HepG2 (cell line): ENCODE measurements at regions not wholly inside any gene's neighbourhood (a gene's known extent, or its start where the extent isn't known, plus 50 kb on each side); places are given as distances from the start of the nearest gene placed in this dataset.

ENCODE experiments used
- ATAC-seq: fragments of 200-7000 bp; cut with Tn5 transposase; 3 replicates; pipeline ENCODE4 v1.9.1; 2020; ENCODE audit warnings: mild to moderate bottlenecking, moderate library complexity
- BruUV-seq: library from RNA; stranded (reverse); fragments of 400-500 nt; replicated peaks from 2 replicates; lab custom pipeline; 2021; lab: Mats Ljungman, UMichigan
- CTCF ChIA-PET: fragments of 300-600 bp; formaldehyde crosslinking; extraction: SDS; loops from one replicate; lab custom pipeline; 2021; ENCODE audit warnings: low total read pairs, inconsistent platforms, low intra/inter-chr PET ratio; lab: Yijun Ruan, JAX
- POLR2A ChIA-PET: fragments of 350-600 bp; sonication (Branson Sonifier 250); formaldehyde crosslinking; loops from one replicate; lab custom pipeline; 2020; ENCODE audit warnings: antibody characterized with exemption, inconsistent platforms; lab: Yijun Ruan, JAX
- DNase-seq: peaks from one replicate; pipeline ENCODE4 v3.0.0-alpha.2; 2015; ENCODE audit warnings: low spot score
- FAIRE-seq: peaks from 3 replicates; lab custom pipeline; 2011; peaks lifted over from hg19 to GRCh38; lab: Jason Lieb, UNC
- H2AFZ ChIP-seq: one replicate; pipeline ENCODE4 v1.6.1; 2011; ENCODE audit warnings: low read length, inconsistent platforms
- H3K27ac ChIP-seq: fragments of 300-600 bp; 3 replicates; pipeline ENCODE4 v1.8.0; 2011; ENCODE audit warnings: mixed run types, mild to moderate bottlenecking, mixed read lengths, low read length, inconsistent platforms; ENCODE audit not compliant: insufficient read depth; ENCODE audit errors: extremely low read length
- H3K27me3 ChIP-seq, 2 experiments: fragments of 200-600 bp in 1 of 2; 2 replicates in 1 of 2; 3 replicates in 1 of 2; pipeline versions ENCODE4 v1.6.0 to v1.8.0; 2011; ENCODE audit warnings: low read length in 2 of 2, mild to moderate bottlenecking in 2 of 2, moderate library complexity in 2 of 2, inconsistent platforms in 1 of 2; ENCODE audit not compliant: insufficient read depth in 2 of 2, control insufficient read depth in 1 of 2
- H3K36me3 ChIP-seq, 2 experiments: fragments of 200-600 bp in 1 of 2; replicated peaks in 1 of 2; 2 replicates in 1 of 2; 3 replicates in 1 of 2; pipeline versions ENCODE4 v1.5.1 to v1.8.0; 2011; ENCODE audit warnings: low read length in 2 of 2, inconsistent platforms in 1 of 2; ENCODE audit not compliant: insufficient read depth in 2 of 2, control insufficient read depth in 1 of 2
- H3K4me1 ChIP-seq: 2 replicates; pipeline ENCODE4 v1.5.1; 2012; ENCODE audit warnings: low read length, inconsistent platforms; ENCODE audit not compliant: insufficient read depth
- H3K4me2 ChIP-seq: 2 replicates; pipeline ENCODE4 v1.6.0; 2011; ENCODE audit warnings: low read depth, low read length, inconsistent platforms
- H3K4me3 ChIP-seq, 3 experiments: fragments of 200-600 bp in 1 of 3; sonication (generic), shearing (Covaris generic) in 1 of 3; replicated peaks in 1 of 3; 2 replicates each; pipeline ENCODE4 v1.5.1; 2011 to 2016; ENCODE audit warnings: low read length in 3 of 3, inconsistent platforms in 2 of 3, low read depth in 2 of 3, mild to moderate bottlenecking in 2 of 3, control low read depth in 1 of 3, mixed read lengths in 1 of 3; ENCODE audit not compliant: insufficient read depth in 1 of 3
- H3K79me2 ChIP-seq: one replicate; pipeline ENCODE4 v1.6.1; 2011; ENCODE audit warnings: low read length, inconsistent platforms; ENCODE audit not compliant: insufficient read depth
- H3K9ac ChIP-seq: 2 replicates; pipeline ENCODE4 v1.6.0; 2011; ENCODE audit warnings: mild to moderate bottlenecking, low read depth, low read length, inconsistent platforms; ENCODE audit not compliant: insufficient read depth
- H3K9me3 ChIP-seq: 2 replicates; pipeline ENCODE4 v1.5.1; 2012; ENCODE audit warnings: mild to moderate bottlenecking, low read length
- H4K20me1 ChIP-seq: 2 replicates; pipeline ENCODE4 v1.6.0; 2011; ENCODE audit warnings: inconsistent platforms, mild to moderate bottlenecking, low read length, moderate library complexity; ENCODE audit not compliant: insufficient read depth
- ADNP ChIP-seq: sonication (generic); formaldehyde crosslinking; IDR thresholded peaks from 2 replicates; pipeline ENCODE4 v1.4.0; 2020; ENCODE audit warnings: missing genetic modification reagents
- ARHGAP35 ChIP-seq: sonication (generic); formaldehyde crosslinking; IDR thresholded peaks from 2 replicates; pipeline ENCODE4 v1.9.0; 2022; ENCODE audit warnings: mild to moderate bottlenecking, inconsistent platforms, moderate library complexity, missing genetic modification reagents, borderline replicate concordance
- BORCS8-MEF2B ChIP-seq: sonication (generic); formaldehyde crosslinking; IDR thresholded peaks from 2 replicates; pipeline ENCODE4 v1.8.0; 2022; ENCODE audit warnings: mild to moderate bottlenecking, missing genetic modification reagents
- ELF3 ChIP-seq: IDR thresholded peaks from 2 replicates; pipeline ENCODE4 v1.6.1; 2016; ENCODE audit warnings: missing genetic modification reagents, missing compliant biosample characterization
- IKZF4 ChIP-seq: sonication (generic); formaldehyde crosslinking; IDR thresholded peaks from 2 replicates; pipeline ENCODE4 v1.5.1; 2020; ENCODE audit warnings: borderline replicate concordance, mild to moderate bottlenecking, low read depth, missing genetic modification reagents; ENCODE audit errors: not compliant biosample characterization
- KDM5B ChIP-seq: sonication (generic); formaldehyde crosslinking; IDR thresholded peaks from 2 replicates; pipeline ENCODE4 v1.4.0; 2020; ENCODE audit warnings: missing genetic modification reagents, mild to moderate bottlenecking, borderline replicate concordance
- KLF9 ChIP-seq: IDR thresholded peaks from 2 replicates; pipeline ENCODE4 v1.6.1; 2016; ENCODE audit warnings: low read depth
- MAFK ChIP-seq, 2 experiments: IDR thresholded peaks in 1 of 2; conservative IDR thresholded peaks in 1 of 2; 2 replicates each; pipeline ENCODE4 v1.6.1; 2011; ENCODE audit warnings: improper control_type of control experiment in 2 of 2, low read length in 2 of 2
- MEF2D ChIP-seq: sonication (generic); formaldehyde crosslinking; IDR thresholded peaks from 2 replicates; pipeline ENCODE4 v1.5.1; 2020; ENCODE audit warnings: mild to moderate bottlenecking, missing genetic modification reagents
- MYPOP ChIP-seq: sonication (generic); formaldehyde crosslinking; IDR thresholded peaks from 2 replicates; pipeline ENCODE4 v1.8.1; 2023; ENCODE audit warnings: mild to moderate bottlenecking, moderate library complexity, missing genetic modification reagents
- PATZ1 ChIP-seq: sonication (generic); formaldehyde crosslinking; IDR thresholded peaks from 2 replicates; pipeline ENCODE4 v1.4.0; 2020; ENCODE audit warnings: missing genetic modification reagents
- PITX1 ChIP-seq: sonication (generic); formaldehyde crosslinking; IDR thresholded peaks from 2 replicates; pipeline ENCODE4 v1.5.1; 2020; ENCODE audit warnings: mild to moderate bottlenecking, missing genetic modification reagents
- RXRA ChIP-seq: sonication (generic); formaldehyde crosslinking; IDR thresholded peaks from 2 replicates; pipeline ENCODE4 v1.5.1; 2020; ENCODE audit warnings: missing genetic modification reagents
- YEATS4 ChIP-seq: sonication (generic); formaldehyde crosslinking; IDR thresholded peaks from 2 replicates; pipeline ENCODE4 v1.4.0; 2020; ENCODE audit warnings: missing genetic modification reagents, borderline replicate concordance
- ZNF234 ChIP-seq: sonication (generic); formaldehyde crosslinking; conservative IDR thresholded peaks from 2 replicates; pipeline ENCODE4 v1.5.1; 2020; ENCODE audit warnings: mild to moderate bottlenecking, missing genetic modification reagents
- ZNF432 ChIP-seq: sonication (generic); formaldehyde crosslinking; IDR thresholded peaks from 2 replicates; pipeline ENCODE4 v1.5.0; 2020; ENCODE audit warnings: missing genetic modification reagents, mild to moderate bottlenecking, borderline replicate concordance
- ZNF468 ChIP-seq: sonication (generic); formaldehyde crosslinking; IDR thresholded peaks from 2 replicates; pipeline ENCODE4 v1.8.0; 2022; ENCODE audit warnings: mild to moderate bottlenecking, moderate library complexity, missing genetic modification reagents
- ZNF501 ChIP-seq: sonication (generic); formaldehyde crosslinking; IDR thresholded peaks from 2 replicates; pipeline ENCODE4 v1.5.1; 2020; ENCODE audit warnings: mild to moderate bottlenecking, moderate library complexity, missing genetic modification reagents
- ZNF547 ChIP-seq: sonication (generic); formaldehyde crosslinking; IDR thresholded peaks from 2 replicates; pipeline ENCODE4 v1.5.1; 2020; ENCODE audit warnings: mild to moderate bottlenecking, missing genetic modification reagents
- WGBS: methylation state at CpG from one replicate; pipeline ENCODE4 v1.1.6; 2017; ENCODE audit warnings: low lambda C conversion rate; 5-methylcytosine and 5-hydroxymethylcytosine counted together
- in situ Hi-C: cut with HindIII; loops from 2 replicates; pipeline ENCODE4 v1.10.0; 2017; ENCODE audit warnings: low pct_unique_long_range_greater_than_20kb; ENCODE audit not compliant: extremely low pct_ligation_motif_present
- intact Hi-C: fragments of 100-400 bp; cut with micrococcal nuclease; formaldehyde crosslinking; loops from one replicate; pipeline ENCODE4 v1.10.0; 2022; ENCODE audit not compliant: unreplicated experiment
- TF ChIP-seq, protein P1 (sequence below): sonication (generic); formaldehyde crosslinking; IDR thresholded peaks from 2 replicates; pipeline ENCODE4 v1.8.0; 2022; ENCODE audit warnings: missing genetic modification reagents, mild to moderate bottlenecking, borderline replicate concordance

DNA sequence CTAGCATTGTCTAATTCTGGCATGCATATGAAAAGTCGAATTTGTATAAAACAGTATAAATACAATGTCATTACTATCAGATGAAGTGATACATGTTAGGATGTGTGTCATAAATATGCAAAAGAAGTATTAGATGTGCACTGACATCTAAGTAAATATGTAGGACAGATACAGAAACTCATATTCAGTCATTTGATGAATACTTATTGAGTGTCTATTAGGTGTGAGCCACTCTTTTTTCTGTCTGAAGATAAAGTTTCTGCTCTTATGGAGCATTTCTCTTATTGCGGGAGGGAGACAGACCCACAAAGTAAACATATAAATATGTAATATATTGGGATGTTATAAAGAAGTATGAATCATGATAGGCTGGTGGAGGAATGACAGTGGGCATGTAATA, 426.6 kb upstream of the B3GALT2 start (continued):
- no peak for TF ChIP-seq KDM5B (CRISPR knock-in tag)
- TF ChIP-seq YEATS4 (CRISPR knock-in tag) = no peak
- TF ChIP-seq MYPOP = no peak

DNA sequence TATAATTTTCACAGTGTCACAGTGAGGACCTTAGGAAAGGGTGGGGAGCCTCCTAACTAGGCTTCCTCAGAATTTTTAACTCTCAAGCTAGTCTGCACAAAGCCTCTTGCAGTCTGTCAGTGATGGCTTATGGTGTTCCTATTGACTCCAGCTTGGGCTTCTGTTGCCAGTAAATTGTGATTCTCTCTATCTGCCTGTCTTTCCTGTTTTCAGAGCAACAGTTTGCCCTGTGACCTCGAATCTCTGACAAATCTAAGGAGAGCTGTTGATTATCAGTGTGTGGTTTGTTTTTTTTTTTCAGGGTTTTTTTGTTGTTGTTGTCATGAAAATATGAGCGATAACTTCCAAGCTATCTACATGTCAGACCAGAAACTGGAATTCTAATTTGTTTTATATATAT, 423.2 kb upstream of the B3GALT2 start:
- no TSS peak for BruUV-seq
- H3K27ac ChIP-seq = no peak overlapping the region
- no peak overlapping the region for H3K4me2 ChIP-seq
- no peaks in the 10 kb centered on the region for H3K4me1 ChIP-seq
- ChIA-PET POLR2A (no interaction called here), CTCF (no interaction called here)
- no peak overlapping the region for H3K9ac ChIP-seq
- intact Hi-C loops (no loop called here), in situ Hi-C loops (no loop called here)
- 22% methylated on average over 2 of the region's 2 CpGs for WGBS
- H3K27me3 ChIP-seq = no peaks in the 10 kb centered on the region; a peak in 1 of 5 replicates
- H2AFZ ChIP-seq = no peak overlapping the region
- ATAC-seq (no peak), DNase-seq (no peak), FAIRE-seq (no peak)
- H3K79me2 ChIP-seq = no peaks in the 10 kb centered on the region
- no peaks in the 10 kb centered on the region for H3K36me3 ChIP-seq
- H3K4me3 ChIP-seq = no peak overlapping the region
- H3K9me3 ChIP-seq = no peaks in the 10 kb centered on the region
- no peaks in the 10 kb centered on the region for H4K20me1 ChIP-seq
- TF ChIP-seq, protein P1, sequence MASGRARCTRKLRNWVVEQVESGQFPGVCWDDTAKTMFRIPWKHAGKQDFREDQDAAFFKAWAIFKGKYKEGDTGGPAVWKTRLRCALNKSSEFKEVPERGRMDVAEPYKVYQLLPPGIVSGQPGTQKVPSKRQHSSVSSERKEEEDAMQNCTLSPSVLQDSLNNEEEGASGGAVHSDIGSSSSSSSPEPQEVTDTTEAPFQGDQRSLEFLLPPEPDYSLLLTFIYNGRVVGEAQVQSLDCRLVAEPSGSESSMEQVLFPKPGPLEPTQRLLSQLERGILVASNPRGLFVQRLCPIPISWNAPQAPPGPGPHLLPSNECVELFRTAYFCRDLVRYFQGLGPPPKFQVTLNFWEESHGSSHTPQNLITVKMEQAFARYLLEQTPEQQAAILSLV = no peak
- no peak for TF ChIP-seq KLF9 (CRISPR knock-in tag)
- no peak for TF ChIP-seq ADNP (CRISPR knock-in tag)
- no peak for TF ChIP-seq IKZF4
- no peak for TF ChIP-seq MAFK (conservative IDR thresholded peaks at IDR 0.05 in 1 of 2, IDR thresholded peaks at IDR 0.05 in 1 of 2; ENCODE audit: low read length in 2 of 2)
- no peak for TF ChIP-seq ZNF468 (CRISPR knock-in tag)
- TF ChIP-seq ZNF234 (CRISPR knock-in tag) = no peak
- TF ChIP-seq MEF2D (CRISPR knock-in tag) = no peak
- no peak for TF ChIP-seq PATZ1 (CRISPR knock-in tag)
- no peak for TF ChIP-seq BORCS8-MEF2B (CRISPR knock-in tag)
- no peak for TF ChIP-seq ZNF547 (CRISPR knock-in tag)
- TF ChIP-seq ARHGAP35 (CRISPR knock-in tag) = no peak
- no peak for TF ChIP-seq ZNF501 (CRISPR knock-in tag)
- no peak for TF ChIP-seq PITX1
- no peak for TF ChIP-seq ZNF432 (CRISPR knock-in tag)
- no peak for TF ChIP-seq ELF3
- no peak for TF ChIP-seq RXRA
